NCI-H345 treated with DMSO at 0.1 percent for 48 hours (cell line): ENCODE measurements at regions not wholly inside any gene's neighbourhood (a gene's known extent, or its start where the extent isn't known, plus 50 kb on each side); places are given as distances from the start of the nearest gene placed in this dataset.
A peak's percentile ranks its signal among the peaks of the same experiment; 100 is the strongest.
"Not testable (repeated sequence)": the region's sequence is repeated elsewhere in the genome, so short reads cannot be mapped to it uniquely, and the experiment has no call there.

Source experiments
- DNase-seq: peaks from one replicate; lab custom pipeline; 2025; ENCODE audit not compliant: unreplicated experiment; lab: John Stamatoyannopoulos, UW

- DNase-seq = no peak
Observed at GRCh38 chr13:24931450-24932251, 164.3 kb upstream of the PABPC3 start.

GRCh38 chr13:24933106-24934023 is 162.6 kb upstream of the PABPC3 start:
- not testable (repeated sequence) for DNase-seq

DNA sequence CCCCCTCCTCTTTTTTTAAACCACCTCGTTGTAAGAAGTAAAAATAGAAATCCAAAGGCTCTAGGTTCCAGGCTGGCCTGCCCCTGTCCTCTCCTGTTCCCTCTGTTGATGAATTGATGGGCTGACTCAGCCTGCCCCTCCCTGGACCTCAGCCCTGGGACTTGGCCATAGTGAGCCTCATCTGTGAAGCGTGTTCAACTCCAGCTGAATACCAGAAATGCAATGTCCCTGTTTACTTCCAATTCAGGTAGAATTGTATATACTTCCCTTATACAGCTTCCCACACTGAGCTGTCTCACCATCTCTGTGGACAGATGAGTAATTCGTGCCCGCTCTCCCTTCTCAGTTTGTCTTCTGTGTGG is 161.9 kb upstream of the PABPC3 start:
- DNase-seq = not testable (repeated sequence)

DNA sequence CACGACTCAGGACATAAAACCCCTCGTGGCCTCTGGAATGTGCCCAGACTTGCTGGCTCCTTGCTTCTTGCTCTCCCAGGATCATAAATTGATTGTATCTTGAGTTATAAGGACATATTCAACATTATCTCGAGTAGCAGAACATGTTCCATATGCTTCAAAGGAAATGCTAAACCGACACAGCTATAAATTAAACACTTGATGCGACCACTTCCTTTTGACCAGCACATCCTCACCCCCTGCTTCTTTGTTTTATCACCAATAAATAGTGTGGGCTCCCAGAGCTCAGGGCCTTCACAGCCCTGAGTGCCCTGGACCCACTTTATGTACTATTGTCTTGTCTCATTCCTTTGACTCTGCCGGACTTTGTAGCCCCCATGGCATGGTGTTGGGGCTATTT is 157.0 kb upstream of the PABPC3 start:
- no peak for DNase-seq

GRCh38 chr13:24941023-24941713 is 154.8 kb upstream of the PABPC3 start:
- DNase-seq = not testable (repeated sequence)

GRCh38 chr13:24943136-24943535 is 152.8 kb upstream of the PABPC3 start:
- no peak for DNase-seq

DNA sequence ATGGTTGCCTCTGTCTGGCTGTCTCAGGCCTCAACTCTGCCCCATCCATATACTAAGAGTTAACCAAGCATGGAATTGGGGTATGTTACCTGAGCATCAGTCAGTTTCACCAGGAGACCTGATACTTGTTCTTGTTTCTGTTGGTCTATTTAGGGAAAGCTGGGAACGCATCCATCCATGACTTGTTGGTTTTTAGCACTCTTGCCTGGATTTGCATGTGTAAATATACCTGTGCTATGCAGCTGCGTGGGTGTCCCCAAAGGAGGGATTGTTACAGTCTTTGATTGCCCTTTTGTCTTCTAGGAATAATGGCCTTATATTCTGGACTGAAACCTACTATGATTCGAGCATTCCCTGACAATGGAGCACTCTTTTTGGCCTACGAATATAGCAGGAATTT is 151.9 kb upstream of the PABPC3 start:
- DNase-seq = not testable (repeated sequence)

DNA sequence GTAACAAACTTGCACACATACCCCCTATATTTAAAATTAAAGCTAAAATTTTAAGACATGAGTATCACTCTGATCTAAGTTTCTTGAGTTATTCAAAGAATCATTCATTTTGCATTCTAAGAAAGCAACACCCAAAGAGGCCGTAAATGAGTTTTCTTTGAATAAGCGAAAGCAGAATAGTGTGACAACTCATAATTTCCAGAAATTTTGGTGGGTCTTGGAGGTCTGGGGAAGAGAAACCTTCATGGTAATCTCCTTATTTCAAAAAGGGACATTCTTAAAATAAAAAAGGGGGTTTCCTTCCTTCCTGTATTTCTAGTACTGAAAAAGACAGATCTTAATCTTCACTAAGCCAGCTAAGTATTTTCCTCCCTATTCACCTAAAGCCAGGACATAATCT is 147.0 kb upstream of the PABPC3 start:
- DNase-seq = not testable (repeated sequence)

DNA sequence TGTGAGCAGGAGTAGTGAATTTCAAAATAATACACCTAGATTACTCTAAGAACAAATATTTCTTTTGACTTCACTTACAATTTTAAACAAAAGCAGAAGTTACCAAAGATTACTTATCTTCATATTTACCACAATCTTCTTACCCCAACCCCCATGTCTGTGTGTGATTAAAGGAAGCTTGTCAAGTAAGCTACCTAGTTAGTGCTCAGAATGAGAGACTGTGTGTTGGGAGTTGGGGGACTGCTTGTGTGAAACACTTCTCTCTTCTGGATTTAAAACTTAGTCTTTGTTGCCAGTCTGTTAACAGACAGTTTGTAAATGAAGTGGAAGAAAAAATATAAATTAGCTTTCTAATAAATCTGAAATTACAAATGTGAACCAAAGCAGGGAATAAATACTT is 145.3 kb upstream of the PABPC3 start:
- DNase-seq = not testable (repeated sequence)

GRCh38 chr13:24967970-24968369 is 128.0 kb upstream of the PABPC3 start:
- not testable (repeated sequence) for DNase-seq

DNA sequence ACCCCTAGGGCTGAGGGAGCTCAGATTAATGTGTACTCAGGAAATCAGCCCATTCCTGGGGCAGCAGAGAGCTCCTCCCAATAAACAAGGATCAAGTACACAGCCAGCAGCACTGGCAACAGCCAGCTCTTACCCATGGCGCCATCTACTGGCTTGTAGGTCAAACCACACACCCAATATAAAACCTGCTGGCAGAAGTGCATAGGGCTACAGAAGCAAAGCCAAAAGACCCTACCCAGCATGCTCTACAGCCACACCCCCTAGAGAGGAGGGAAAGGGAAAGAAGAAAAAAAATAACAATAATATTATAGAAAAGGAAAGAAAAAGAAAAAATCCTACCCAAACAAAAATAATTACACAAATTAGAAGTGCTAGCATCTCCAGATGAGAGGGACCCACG is 127.5 kb upstream of the PABPC3 start:
- DNase-seq = not testable (repeated sequence)

GRCh38 chr13:24973102-24973501 is 122.8 kb upstream of the PABPC3 start:
- not testable (repeated sequence) for DNase-seq

GRCh38 chr13:24981181-24981803 is 114.6 kb upstream of the PABPC3 start:
- not testable (repeated sequence) for DNase-seq

GRCh38 chr13:24982333-24982999 is 113.5 kb upstream of the PABPC3 start:
- DNase-seq = peak; percentile 16

GRCh38 chr13:24983094-24983493 is 112.8 kb upstream of the PABPC3 start:
- DNase-seq = no peak

DNA sequence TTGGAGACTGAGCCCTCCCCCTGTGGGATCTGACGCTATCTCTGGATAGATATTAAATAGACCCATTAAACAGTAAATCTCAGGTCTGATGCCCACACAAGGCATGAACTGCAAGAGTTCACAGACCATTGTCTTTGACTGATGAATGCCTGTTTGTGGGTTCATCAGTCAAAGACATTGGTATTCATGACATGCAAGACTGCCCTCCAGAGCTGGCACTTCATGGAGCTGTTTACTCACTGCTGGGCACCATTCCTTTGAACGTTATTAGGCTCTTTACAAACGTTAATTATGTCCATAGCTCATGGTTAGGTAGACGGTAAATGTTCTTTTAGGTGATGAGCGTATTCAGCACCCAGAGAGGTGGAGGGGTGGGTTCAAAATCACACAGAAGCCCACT is 111.8 kb upstream of the PABPC3 start:
- no peak for DNase-seq

DNA sequence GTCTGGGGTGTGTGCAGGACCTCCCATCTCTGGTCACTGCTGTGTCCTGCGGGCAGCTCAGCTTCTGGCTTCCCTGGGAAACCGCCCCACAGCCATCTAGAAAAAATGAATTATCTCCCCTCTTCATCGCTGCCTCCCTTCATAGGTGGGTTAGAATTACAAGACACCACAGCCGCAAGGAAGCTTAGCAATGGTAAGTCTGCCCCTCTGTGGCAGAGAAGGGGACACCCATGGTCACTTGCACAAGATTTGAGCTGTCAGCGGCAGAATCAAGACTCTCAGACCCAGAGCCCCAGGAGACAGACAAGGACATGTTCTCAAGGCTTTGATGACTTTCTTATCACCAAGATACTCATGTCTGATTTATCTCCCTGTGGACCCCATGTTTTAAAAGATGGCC is 110.8 kb upstream of the PABPC3 start:
- no peak for DNase-seq

GRCh38 chr13:24985896-24986295 is 110.0 kb upstream of the PABPC3 start:
- DNase-seq = no peak

- DNase-seq = no peak
Observed at GRCh38 chr13:24986826-24987225, 109.1 kb upstream of the PABPC3 start.

GRCh38 chr13:24989959-24990358 is 106.0 kb upstream of the PABPC3 start:
- DNase-seq = not testable (repeated sequence)
